GM21526 (cell line): ENCODE measurements at regions not wholly inside any gene's neighbourhood (a gene's known extent, or its start where the extent isn't known, plus 50 kb on each side); places are given as distances from the start of the nearest gene placed in this dataset.

Experiments used
- ATAC-seq: cut with Tn5 transposase; IDR thresholded peaks from one replicate; pipeline ENCODE4 v1.9.1; 2021; ENCODE audit warnings: moderate library complexity; ENCODE audit not compliant: unreplicated experiment, low FRiP score

DNA sequence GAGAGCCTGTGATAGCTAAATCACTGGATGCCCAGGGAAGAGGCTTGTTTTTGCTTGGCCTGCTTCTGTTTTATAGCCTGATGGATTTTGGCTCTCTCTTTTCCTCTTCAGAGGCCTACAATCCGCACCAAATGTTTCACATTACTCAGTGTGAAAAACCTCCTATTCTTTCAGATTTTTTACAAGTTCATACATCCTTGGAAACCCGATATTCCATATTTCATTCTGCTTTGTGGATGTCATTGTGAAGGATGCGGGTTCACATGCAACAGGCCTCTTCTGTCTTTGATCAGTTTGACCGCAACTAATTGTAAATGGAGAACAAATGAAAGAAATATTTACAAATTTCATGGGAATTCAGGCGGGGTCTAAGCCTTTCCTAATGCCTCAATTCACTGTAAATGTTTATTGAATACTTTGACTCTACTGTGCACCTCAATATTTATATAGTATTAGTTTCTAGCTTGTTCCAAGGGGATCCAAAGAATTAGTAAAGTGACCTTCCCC lies 269.9 kb downstream of the DMRT2 start:
- ATAC-seq: no peak

DNA sequence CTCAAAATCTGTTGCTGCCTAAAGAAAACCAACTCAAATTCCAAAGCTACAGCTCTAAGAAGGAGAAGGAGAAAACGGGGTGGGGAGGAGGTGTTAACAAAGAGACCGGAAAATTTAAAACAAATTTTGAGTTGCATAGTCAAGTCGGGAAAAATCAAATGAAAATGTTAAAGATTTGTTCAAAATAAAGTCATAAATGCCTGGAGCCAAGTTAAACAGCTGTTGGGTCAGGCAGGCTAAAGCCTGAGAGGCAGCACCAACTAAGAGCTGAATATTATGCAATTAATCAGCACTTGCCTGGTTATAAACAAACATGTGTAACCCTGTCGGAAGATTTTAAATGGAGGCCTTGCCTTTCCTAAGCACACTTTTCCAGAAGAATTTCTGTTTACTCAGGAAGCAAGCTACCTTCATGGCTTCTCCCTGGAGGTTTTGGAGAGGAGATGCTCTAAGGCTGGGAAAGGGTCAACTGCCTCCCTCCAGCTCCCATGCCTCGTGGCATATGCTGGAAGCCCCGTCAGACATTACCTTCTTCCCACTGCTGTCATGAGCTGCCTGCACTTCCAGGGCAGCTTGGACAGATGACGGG lies 270.5 kb downstream of the DMRT2 start:
- ATAC-seq: no peak

DNA sequence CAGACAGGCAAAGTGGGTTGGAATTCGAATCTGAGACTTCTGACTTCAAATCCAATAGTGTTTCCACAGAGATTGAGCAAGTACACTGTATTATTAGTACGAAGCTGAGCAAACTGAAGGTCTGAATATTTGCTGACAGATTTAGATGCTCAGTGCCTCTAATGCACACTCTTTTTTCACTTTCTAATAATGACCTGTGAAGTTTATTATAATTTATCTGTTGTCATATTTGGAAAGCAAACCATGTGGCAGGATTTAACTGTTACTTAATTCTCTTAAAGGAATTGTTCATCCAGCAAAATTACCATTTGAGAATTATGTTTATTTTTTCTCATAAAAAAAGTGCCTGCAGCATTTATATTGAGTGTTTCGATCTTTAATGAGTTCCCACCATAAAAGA lies 277.3 kb downstream of the DMRT2 start:
- ATAC-seq: no peak

DNA sequence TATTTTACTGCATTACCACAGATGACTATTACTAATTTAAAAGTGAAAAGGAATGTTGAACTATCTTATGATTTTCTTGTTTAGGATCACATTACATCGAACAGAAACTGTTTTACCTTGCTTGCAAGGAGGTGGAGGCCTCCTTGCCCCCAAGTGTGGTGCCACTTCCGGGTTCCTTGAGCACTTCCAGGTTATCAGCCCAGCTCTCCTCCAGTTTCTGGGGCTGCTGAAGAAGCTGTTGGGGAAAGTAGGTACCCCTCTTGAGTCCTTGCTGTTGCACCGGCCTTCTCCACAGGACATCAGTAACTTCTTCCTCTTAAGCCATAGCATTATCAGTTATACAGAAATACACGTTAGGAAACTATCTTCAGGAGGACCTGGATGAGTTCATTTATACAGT lies 278.2 kb downstream of the DMRT2 start:
- ATAC-seq: no peak

DNA sequence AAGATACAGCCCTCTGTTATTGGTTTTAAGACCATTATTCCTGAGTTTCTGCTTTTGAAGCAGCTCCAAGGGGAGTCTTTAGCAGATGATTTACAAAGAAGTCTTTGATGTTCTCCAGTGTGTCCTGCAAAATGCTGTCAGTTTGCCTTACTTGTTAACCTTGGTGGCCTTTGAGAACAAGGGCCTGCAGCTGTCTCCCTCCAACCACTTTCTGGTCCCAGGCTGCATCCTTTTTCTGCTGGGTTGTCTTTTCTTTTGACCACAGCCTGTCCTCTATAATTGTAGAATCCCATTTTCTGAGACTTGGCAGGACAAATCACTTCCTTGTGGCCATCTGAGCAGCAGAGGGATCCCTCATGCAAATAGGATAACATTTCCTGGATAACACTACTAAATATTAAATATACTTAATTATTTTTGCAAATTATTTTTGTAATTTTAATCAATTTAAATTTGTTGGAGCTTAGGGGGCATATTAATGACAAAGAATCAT lies 281.4 kb downstream of the DMRT2 start:
- ATAC-seq: no peak

DNA sequence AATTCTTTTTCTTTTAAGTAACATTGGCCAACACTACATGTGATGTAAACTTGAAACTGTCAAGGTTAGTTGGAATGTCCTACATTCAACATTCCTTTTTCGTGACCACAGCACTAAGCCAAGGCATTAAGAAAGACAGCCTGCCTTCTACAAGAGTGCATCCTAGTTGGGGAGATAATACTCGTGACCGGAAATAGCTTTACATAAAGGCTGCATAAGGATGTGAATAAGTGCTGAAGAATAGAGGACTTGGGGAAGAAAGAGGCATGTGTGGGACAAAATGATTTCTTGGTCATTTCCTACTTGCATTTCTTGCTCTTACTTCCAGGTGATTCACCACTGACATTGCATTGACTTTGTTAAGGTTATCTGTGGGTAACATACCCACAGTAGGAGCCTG lies 282.0 kb downstream of the DMRT2 start:
- no peak for ATAC-seq

DNA sequence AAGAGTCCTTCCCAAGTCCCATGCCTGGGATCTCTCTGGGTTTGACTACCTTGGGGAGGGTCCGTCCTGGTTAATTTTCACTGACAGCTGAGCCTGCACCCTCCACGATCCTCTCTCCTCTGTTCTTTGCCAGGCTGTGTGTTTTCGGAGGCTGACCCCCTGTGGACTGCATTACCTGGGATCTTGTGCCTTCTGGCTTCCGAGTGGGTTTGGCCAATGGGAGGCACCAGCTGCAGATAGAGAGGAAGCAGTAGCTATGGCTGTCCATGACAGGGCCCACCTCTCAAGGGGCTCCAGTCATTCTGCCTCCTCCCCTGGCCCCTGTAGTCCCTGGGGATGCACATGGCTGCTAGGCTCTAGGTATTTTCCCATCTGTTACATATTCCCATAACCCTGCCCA lies 285.0 kb downstream of the DMRT2 start:
- ATAC-seq: no peak

DNA sequence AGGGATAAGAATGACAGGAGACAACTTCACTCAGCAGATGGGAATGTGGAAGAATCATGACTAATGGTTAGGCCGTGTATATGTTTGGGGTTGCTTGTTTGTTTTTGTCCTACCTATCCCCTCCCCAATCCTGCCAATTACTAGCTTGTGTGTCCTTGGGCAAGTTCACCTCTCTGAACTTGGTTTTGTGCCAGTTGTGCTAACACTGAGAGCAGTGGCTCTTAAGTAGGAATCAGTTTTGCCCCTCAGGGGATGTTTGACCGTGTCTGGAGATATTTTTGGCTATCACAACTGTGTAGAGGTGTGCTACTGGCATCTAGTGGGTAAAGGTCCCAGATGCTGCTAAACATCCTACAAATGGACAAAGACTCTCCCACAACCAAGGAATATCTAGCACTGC lies 287.0 kb downstream of the DMRT2 start:
- no peak for ATAC-seq

DNA sequence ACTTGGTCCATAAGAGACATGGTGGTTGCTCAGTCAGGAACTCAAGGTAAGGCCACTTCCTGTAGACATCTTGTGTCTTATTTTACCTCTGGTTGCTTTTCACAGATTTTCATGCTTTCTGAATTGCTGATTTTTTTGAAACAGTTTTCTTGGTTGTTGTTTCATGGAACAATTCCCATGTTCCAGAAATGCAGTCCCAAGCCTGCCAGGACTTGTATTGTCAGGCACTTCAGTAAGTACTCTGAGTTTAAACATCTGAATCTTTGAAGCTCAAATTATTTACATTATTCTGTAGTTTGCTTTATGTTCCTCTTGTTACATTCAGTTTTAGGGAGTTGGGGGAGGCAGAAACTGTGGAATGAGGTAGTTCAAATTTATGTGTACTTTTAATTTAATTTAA lies 290.2 kb downstream of the DMRT2 start:
- no peak for ATAC-seq

DNA sequence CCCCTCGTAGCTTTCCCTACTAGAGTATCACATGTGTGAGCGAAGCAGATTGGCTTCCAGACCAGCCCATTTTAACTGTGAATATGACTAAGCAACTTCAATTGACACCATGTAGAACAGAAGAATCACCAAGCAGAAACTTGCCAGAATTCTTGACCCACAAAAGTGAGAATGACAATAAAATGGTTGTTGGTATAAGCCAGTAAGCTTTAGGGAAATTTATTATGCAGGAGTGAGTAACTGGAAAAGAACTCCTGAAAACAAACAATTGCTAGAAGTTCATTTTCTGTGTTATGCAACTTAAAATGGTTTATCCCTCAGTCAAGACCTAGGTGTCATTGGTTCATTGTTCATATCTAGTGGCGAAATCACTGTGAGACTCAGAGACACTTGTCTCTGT lies 303.1 kb downstream of the DMRT2 start:
- no peak for ATAC-seq

DNA sequence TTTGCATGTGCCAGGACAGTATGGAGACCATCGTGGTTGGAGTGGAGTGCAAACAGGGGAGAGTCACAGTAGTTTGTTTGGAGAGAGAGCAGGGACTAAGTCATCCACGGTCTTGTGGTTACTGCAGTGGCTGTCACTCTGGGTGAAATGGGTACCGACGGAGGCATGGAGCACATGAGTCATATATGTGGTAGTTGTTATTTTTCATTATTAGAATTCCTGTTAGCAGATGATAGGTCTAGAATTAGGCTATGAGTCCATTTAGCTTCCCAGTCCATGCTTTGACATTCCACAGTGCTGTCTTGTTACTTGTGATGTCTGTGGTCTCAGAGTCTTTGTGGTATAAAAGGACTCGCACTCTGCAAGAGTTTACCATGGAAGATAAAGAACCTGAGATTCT lies 303.9 kb downstream of the DMRT2 start:
- no peak for ATAC-seq

DNA sequence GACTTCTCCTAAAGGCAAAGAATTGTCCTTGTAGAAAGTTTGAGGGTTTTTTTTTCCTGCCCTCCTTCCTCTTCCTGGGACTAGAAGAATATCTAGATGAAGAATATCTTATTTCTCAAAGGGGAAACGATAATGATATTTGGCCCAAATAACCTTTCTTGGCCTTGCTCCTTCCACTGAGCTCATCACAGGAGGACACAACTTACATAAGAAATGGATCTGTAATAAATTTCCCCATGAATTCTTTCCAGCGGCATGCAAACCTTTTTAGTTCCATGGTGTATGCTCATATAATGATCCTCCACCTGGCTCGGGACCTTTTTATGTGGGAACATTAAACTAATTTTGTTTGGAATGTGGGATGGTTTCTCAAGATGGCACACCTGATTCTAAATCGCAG lies 304.4 kb downstream of the DMRT2 start:
- no peak for ATAC-seq

DNA sequence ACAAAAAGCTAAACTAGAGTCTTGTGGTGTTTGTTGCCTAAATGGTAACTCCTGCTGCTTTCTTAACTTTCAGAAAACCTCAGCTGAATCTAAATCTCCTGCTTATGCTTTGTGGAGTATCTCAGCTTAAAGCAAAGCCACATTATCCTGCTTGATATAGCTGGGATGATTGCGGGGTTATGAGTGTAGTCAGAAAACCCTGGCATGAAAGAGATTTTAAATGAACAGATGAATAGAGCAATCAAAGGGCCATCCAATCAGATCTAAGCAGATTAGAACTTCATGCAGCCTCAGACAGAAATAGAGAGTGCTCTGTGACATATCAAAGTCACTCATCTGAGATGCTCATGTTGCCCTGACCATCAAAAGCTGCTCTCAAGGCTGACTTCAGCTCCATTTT lies 305.5 kb downstream of the DMRT2 start:
- ATAC-seq: no peak

DNA sequence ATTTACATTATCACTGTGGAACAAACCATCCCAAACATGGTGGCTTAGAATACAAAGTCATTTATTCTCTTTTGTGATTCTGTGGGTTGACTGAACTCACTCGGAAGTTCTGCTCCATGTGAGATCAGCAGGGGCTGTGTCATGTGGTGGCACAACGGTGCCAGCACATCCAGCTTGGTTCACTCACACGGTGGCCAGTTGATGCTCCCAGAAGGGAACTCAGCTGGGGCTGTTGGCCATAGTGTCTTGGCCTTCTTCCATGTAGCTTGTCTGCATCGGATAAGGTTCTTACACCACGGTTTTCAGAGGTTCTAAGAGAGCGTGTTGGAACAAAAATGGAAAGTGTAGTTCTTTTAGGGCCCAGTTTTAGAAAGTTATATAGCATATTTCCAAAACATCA lies 312.7 kb downstream of the DMRT2 start:
- ATAC-seq: no peak

DNA sequence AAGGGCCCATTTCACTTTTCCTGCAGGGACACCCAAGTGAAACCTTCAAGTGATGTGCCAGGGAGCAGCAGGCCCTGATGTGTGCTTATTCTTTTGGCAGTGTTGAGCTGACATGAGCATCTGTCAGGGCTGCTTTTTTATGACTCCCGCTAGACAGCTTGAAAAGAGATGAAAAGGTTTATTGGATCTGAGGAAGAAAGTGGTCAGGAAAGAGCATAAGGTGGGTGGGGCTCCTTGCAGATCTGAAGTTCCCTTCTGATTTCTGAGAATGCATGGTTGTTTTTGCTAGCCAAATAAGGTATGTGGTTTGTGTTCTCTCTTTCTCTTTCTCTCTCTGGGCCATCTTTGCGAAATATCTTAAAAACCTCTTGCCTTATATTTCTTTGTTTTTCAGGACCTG lies 316.1 kb downstream of the DMRT2 start:
- no peak for ATAC-seq

DNA sequence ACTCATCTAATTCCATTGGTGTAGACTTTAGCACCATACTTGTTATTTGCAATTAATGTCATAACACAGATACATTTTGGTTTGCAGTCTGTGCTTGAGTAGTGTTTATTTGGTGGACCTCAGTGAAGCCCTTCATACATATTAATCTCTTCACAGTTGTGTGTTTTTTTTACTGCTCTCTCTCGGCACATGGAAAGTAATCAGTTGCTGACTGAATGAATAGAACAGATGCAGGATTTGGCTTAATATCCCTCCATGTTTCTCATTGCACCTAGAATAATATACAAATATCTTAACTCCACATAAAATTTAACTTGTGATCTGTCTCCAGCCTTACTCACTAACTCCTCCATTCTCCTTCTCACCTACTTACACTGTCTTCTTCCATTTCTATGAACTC lies 319.1 kb downstream of the DMRT2 start:
- ATAC-seq: no peak

DNA sequence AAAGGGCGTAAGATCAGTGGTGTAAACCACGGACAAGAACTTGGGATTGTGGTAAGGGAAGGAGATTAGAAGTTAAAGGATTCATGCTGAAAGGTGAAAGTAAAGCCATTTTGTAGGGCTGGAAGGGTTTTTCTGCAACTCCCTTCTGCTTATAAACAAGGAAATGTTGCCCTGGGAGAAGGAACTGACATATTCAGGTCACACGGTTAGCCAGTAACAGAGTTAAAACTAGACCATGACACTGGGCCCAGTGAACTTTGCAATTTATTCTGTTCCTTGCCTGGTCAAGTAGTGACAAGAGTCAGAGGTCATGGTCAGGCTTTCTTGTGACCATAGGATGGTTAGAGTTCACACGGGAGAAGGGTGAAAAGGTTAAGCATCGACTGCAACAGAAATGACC lies 323.3 kb downstream of the DMRT2 start:
- no peak for ATAC-seq

DNA sequence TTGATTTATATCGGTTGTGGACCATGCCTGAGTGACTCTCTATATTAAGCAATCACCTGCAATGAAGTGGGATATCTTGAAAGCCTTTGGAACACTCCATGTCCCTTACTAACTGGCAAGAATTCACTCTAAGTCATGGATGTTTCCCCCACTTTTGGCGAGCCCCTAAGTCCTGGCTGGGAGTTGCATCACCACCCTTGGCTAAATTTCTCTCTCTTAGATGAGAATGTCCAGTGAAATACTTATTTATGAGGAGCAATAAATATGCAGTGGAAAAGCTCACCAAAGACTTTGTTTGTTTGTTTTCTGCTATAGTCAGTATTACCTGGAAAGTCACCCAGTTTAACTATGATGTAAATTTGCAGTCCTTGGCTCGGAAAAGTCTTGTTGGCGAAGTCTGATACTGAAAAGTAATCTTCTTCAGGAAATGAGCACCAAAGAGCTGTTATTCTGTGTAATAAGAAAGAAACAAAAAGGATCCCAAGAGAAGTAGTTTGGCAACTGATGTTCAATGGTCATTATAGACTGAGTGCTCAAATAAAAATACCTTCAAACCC lies 333.8 kb downstream of the DMRT2 start:
- no peak for ATAC-seq

DNA sequence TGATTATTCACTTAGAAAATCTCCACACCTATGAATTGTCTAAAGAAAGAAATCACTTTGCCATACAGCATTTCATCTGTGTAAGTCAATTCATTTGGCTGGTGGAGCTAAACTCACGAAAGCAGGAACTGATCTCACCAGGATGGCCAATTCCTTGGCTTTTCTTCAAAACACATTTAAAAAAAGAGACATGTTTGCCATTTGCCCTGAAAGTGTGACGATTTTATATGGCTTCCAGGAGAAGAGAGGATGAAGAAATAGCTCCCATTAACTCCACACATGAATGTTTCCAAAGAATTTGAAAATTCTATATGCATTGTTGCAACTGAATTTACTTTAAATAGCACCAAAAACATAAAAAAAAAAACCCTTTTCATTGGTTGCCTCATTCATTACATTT lies 334.7 kb downstream of the DMRT2 start:
- ATAC-seq: no peak

DNA sequence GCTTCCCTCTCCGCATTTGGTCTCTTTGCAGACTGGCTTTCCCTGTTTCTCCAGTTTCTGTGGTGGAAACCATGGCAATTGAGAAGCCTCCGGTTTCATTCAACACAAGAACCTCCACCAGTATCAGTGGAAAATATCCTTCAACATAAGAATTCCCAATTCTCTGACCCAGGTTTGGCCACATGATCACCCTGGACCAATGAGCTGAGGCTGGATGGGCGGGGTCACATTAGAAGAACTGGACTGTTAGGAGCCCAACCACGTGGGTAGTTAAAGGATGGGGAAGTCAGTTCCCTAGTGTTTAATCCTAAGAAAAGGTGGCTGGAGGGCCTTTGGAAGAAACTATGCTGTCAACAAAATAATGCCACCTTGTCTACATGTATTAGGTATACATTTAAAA lies 336.3 kb downstream of the DMRT2 start:
- no peak for ATAC-seq

DNA sequence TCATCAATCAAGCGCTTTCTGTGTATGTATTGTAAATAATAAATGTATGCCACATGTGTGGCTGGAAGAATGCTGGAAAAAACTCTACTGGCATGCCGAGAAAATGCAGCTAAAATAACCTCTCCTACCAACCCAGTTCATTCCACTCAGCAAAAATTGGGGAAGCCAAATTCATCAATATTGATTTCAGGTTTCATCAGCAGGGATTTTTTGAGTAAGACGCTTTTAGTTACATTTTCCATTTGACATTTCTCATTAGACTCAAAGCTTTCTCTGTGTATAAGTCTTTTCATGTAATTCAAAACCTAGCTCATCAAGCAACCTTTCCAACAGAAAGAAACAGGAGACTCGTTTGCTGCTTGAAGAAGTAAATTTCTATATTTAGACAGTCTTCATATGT lies 338.1 kb downstream of the DMRT2 start:
- no peak for ATAC-seq

DNA sequence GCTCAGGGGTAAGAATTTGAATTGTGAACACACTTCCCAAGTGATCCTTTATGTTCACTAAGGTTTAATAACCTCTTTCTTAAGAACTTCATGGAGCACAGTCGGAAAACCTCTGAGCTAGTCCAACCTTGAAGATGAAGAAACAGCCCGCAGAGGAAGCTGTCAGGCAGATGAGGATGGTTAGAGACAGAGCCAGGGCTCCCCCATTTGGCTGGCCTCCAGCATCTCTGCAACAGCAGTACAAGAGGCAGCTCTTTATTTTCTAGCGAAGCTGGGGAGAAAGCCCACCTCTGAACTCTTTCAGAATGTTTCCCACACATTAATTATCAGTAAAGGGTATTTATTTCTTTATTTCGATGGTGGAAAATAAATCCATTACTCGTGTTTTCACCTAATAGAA lies 350.8 kb downstream of the DMRT2 start:
- ATAC-seq: no peak

DNA sequence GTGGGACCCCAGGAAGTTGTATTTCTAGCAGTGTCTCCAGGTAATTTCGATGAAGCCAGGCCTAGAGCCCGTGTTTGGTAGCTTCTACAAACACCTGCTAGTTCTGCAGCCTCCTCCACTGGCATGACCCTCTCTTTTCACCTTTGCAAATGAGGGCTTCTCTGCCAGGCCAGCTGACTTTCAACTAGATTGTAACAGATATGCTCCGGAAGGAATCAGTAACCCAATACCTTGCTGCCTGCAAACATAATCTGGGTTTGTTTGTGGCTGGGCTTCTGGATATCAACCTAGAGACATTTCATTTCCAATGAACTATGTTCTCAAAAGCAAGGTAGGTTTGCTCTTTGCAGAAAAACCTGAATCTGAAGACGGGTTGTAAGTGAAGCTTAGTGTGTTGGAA lies 354.8 kb downstream of the DMRT2 start:
- ATAC-seq: no peak
